Embryonic facial prominence (tissue), 1 donor: ENCODE measurements at regions not wholly inside any gene's neighbourhood (a gene's known extent, or its start where the extent isn't known, plus 50 kb on each side); places are given as distances from the start of the nearest gene placed in this dataset.

Experiments used
- DNase-seq: peaks from one replicate; pipeline ENCODE4 v3.0.0-alpha.2; 2016; ENCODE audit errors: extremely low spot score

DNA sequence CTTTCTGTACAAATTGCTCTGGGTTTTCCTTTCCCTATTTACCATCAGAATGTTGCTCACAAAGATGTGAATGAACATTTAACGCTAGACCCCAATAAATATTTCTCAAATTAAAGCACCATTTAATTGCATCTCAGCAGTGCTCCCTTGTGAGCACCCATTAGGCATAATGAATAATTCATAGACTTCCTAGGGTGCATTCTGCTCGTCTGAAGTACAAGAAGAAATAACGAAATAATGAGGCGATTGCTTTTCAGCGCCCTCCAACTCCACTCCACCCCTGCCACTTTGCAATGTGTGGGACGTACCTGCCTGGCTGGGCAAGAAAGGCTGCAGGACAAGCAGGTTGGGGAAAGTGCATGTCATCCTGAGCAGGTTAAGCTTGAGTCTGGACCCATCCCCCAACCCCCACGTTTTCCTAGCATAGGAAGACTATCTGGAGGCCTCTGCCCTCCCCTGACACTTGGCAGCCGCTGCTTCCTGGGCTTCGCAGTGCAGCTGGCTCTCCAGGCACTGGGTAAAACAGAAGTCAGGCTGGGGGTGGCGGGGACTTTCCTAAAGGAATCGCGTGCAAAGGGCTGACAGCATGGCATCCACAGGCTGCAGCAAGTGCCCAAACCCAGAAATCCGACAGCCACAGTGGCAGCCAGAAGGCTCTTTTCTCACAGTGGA lies 253.7 kb downstream of the DUSP6 start:
- no peak for DNase-seq

DNA sequence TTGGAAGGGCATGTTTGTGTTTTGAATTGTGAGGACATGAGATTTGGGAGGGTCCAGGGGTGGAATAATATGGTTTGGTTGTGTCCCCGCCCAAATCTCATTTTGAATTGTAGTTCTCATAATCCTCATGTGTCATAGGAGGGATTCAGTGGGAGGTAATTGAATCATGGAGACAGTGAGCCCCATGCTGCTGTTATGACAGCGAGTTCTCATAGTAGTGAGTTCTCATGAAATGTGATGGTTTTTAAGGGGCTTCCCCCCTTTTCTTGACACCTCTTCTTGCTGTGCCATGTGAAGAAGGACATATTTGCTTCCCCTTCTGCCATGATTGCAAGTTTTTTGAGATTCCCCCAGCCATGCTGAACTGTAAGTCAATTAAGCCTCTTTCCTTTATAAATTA lies 260.0 kb downstream of the DUSP6 start:
- no peak for DNase-seq

DNA sequence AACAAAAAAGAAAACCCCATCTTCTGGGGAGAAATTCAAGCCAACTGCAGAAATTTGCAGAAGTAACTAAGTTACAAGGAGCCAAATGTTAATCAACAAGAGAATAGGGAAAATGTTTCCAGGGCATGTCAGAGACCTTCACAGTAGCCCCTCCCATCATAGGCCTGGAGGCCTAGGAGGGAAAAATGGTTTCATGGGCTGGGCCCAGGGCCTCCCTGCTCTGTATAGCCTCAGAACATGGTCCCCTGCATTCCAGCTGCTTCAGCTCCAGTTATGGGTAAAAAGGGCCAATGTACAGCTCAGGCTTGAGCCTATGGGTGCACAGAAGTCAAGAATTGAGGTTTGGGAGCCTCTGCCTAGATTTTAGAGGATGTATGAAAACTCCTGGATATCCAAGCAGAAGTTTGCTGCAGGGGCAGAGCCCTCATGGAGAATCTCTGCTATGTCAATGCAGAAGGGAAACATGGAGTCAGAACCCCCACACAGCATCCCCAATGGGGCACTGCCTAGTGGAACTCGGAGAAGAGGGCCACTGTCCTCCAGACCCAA lies 260.9 kb downstream of the DUSP6 start:
- no peak for DNase-seq

DNA sequence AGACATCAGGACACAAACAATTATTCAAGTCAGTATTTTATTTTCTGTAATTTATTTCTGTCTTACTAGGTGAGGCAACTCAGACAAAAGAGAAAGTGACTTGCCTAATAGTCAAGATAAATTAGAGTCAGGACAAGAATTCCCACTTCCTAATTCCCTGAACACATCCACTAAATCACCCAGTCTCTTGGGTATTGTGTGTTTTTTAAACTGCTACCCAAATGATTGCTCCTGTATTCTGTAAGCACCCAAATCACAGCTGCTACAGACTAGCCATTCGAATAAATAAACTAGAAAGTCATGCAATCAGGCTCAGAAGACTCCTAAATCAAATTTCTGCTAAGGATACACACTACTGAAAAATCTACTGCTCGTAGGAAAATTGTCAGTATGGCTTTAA lies 263.0 kb downstream of the DUSP6 start:
- DNase-seq, result no peak

- DNase-seq, result no peak
These were observed 264.4 kb downstream of the DUSP6 start for GRCh38 chr12:89087876-89088275.

DNA sequence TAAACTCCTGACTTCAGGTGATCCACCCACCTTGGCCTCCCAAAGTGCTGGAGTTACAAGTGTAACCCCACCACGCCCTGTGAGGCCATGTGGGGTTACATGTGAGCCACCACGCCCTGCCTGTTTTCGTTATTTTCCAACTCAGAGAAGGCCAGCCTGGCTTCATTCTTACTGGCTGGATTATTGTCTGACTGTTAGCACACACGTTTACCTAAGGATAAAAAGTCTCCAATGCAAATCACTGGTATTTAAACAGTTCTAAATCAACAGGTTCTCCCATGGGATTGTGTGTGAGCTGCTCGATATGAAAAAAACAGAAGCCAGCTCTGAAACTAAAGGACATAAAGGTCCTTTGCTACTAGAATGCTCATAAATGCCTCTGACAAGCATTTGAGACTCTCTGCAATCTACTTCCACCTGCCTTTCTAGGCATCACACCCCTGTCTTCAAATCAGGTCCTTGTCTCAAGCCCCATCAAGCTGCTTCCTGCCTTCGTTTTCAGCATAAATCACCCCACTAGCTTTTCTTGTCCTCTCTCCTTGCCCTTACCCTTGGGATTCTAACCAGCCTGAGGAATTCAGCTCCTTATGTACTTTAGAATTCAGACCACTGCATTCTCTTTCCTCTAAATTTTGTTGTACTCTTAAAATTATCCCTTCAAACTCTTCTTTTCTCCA lies 265.0 kb downstream of the DUSP6 start:
- DNase-seq, result no peak

DNA sequence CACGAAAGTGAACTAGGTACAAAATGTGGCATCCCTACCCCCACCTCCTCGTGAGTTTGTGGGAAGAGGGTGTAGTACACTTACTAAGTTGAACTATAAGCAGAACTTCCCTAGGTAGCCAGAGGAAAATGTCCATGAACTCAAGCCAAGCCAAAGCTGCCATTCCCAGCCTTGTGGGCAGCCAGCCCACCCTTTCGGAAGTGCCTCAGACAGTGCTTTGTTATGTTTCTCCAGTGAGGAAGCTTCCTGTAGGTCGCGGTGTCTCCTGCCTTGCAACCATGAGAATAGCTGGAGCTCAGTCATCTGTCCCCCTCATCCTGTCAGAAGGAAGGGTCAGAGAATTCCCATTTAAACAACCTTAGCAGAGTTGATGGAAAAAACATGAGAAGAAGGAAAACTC lies 266.9 kb downstream of the DUSP6 start:
- no peak for DNase-seq

DNA sequence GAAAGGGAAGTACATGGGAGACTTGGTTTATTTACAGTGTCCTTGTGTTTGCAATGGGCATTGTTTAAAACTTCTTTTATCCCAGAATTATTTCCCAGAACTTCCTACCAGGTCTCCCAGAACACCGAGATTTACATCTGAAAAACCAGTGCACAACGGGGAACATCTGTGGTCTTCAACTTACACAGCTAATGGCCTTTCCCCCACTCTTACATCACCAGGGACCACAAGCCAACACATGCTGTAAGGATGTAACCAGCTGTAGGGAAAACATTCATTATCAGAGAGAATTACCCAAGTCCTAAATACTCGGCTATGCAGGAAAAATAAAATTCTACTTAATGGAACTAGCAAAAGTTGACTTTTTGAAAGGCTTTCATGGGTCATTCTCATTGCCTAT lies 267.6 kb downstream of the DUSP6 start:
- no peak for DNase-seq

GRCh38 chr12:89083491-89083890 lies 268.8 kb downstream of the DUSP6 start:
- DNase-seq, result no peak

DNA sequence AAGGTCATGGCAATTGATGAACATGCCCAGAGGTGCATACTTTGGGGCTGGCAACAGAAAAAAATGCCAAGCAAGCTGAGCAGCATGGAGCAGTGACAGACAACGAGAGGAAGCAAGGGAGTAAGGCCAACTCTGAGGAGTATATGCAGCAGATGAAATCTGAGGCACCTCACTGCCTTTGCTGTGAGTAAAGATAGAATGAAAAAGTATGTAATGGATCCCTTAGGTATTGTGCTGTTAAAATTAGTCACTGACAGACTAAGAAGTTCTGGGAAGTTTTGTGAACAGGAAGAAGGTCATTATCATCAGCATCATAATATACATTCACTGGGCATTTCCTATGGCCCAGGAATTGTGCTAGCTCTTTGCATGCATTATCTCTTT lies 269.9 kb downstream of the DUSP6 start:
- no peak for DNase-seq

DNA sequence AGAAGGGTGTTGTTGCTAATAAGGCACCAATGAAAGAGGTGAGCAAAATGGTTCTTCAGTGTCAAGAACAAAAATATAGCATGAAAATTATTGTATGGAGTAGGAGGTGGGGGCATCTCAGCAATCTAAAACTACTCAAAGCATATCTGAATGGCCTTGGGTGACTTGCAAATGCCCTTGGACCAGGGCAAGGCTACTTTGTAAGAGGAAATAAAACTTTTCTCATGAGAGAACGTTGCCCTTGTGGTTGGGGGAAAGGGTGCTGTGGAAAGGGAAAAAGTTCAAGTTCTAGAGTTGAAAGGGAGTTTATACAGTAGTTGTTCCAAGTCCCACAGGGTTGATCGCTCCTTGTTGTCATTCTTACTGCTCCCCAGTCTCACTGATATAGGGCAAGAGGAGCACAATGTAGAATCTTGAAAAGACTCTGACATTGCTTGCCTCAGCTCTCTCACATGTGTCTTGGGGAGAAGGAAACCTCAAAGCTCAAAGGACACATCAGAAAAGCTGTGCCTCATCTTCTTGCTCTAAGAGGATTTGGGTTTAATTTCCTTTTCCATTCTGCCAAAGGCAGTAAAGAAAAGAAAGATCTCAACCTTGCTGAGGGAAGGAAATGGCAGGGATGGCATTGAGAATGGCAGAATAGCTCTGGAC lies 270.5 kb downstream of the DUSP6 start:
- DNase-seq, result no peak

DNA sequence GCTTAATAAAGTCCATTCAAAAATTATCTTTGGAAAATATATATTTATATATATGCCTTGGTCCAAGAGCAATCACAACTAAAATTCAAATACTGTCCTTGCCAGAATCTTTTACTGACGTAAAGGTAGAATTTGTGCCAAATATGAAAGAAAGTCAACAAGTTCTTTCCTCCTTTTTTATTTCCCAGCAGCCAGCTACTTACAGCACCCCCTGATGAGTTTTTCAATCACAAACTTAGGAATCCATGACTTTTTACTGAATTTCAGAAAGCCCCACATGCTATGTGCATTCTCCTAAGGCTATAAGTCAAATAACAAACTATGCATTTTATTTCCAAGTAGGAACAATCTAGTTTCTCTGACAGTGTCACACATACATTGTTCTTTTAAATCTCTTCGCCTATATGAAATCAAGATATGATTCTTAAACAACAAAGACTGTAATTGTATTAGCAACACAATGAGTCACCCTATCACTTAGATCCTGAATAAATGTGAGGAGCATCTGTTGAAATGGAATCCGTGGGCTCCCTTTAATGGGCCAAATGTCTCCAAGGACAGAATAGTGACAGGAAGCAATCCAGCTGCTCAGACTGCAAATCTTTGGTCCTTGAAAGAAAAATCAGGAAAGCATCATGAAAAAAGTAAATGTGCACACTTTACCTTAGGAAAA lies 271.4 kb downstream of the DUSP6 start:
- DNase-seq, result no peak

- DNase-seq, result no peak
These were observed 276.3 kb downstream of the DUSP6 start for GRCh38 chr12:89075880-89076540.

GRCh38 chr12:89073659-89074058 lies 278.6 kb downstream of the DUSP6 start:
- DNase-seq, result no peak

DNA sequence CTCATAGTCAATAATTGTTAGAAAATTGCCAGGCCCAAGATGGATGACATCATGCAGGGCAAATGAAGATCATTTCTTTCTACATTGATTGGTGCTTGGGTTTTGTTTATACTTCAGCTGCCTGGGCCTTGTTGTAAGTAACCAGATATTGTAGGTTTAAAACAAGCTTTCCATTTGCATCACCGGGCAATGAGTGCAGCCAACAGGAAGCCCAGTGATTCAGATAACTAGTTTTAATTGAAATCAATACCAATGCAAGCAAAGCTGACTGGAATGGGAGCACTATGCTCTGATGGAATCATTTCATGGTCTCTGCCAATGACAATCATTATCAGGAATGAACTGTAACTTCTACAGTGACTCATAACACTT lies 279.3 kb downstream of the DUSP6 start:
- DNase-seq, result no peak

- DNase-seq, result no peak
These were observed 279.8 kb downstream of the DUSP6 start for GRCh38 chr12:89072294-89073026.

DNA sequence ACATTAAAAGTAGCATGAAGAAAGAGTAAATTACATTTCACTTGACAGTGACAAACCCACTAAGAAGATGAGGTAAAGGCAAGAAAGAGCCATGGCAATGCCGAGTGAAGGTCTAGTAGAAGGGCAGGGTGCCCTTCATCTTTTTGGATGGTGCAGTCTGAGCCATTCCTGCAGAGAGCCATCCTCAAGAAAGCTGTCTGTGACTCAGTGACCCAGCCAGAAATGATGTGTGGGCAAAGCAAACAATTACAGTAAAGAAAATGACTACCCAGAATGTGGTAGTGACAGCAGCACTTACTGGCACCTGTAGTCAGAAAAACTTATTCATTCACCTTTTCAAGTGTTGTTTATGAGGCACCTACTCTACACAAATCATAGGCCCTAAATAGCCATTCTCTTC lies 281.7 kb downstream of the DUSP6 start:
- DNase-seq, result no peak

- no peak for DNase-seq
These were observed 282.9 kb downstream of the DUSP6 start for GRCh38 chr12:89069431-89069830.

DNA sequence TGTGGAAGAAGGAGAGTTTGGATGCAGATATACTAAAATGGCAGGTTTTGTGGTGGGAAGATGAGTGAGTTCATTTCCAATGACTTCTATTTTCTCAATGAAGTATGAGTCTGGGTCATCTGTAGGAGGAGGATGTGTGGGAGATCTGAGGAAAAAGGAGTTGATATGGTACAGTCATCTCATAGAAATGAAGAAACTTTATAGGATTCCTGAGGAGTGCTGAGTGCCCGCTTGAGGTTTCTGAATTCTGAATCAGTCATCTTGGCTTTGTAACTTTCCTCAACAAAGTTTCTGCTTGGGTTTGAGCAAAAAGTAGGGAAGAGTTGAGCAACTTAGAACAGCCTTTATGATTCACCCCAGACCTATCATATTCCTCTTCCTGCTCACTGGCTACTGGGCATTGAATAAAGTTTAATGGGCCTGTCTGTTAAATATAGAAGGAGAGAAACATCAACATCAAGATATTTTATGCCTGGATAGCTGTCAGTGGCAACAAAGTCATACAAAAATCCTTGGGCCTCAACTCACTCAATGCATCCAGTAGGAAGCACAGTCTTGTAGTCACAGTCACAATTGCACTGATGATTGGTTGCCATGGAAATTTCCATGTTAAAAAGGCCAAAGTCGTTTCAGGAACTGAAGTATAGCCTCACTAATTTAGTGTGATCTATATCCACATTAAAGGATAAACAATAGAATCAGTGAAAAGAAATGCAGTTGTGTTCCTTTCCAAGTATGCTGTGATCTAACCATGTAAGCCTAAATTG lies 284.7 kb downstream of the DUSP6 start:
- no peak for DNase-seq

GRCh38 chr12:89064780-89065179 lies 287.5 kb downstream of the DUSP6 start:
- DNase-seq, result no peak
